GM12878 (cell line): ENCODE measurements at regions not wholly inside any gene's neighbourhood (a gene's known extent, or its start where the extent isn't known, plus 50 kb on each side); places are given as distances from the start of the nearest gene placed in this dataset.

Source experiments
- JUND ChIP-seq: IDR thresholded peaks from 2 replicates; pipeline ENCODE4 v1.6.1; 2012; ENCODE audit warnings: low read depth, mild to moderate bottlenecking, low read length, improper control_type of control experiment, moderate library complexity
- NFYB ChIP-seq: IDR thresholded peaks from 2 replicates; pipeline ENCODE4 v1.6.1; 2011; ENCODE audit warnings: low read depth, mild to moderate bottlenecking, low read length, improper control_type of control experiment, moderate library complexity; ENCODE audit not compliant: insufficient read depth
- SMC3 ChIP-seq: IDR thresholded peaks from 2 replicates; pipeline ENCODE4 v1.6.1; 2011; ENCODE audit warnings: low read length, improper control_type of control experiment, borderline replicate concordance
- TF ChIP-seq, protein P1 (sequence below): IDR thresholded peaks from 2 replicates; pipeline ENCODE4 v1.6.1; 2012; ENCODE audit warnings: low read depth, low read length, improper control_type of control experiment
- TF ChIP-seq, protein P2 (sequence below), 3 experiments: IDR thresholded peaks in 2 of 3; conservative IDR thresholded peaks in 1 of 3; 2 replicates each; pipeline ENCODE4 v1.5.1; 2011; ENCODE audit warnings: low read depth in 3 of 3, low read length in 3 of 3, mild to moderate bottlenecking in 3 of 3, control low read depth in 2 of 3, moderate library complexity in 2 of 3, inconsistent platforms in 1 of 3, mixed read lengths in 1 of 3; ENCODE audit not compliant: control insufficient read depth in 2 of 3, insufficient read depth in 1 of 3; ENCODE audit errors: extremely low read depth in 1 of 3

DNA sequence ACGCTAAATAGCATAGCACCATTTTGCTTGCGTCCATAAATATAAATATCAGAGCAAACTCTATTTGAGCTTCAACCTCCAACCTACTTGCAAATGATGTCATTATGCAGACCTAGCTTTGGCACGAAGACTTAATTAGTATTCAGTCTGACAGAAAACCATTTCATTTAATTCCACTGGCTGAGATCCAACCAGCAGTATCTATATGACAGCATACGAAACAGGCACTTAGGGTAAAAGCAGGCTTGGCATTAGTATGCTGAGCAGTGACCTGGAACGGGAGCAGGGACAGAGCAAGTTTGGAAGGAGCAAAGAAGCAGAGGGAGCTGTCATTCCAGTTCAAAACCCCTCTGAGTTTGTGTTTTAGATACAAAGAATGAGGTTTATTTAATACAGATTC, 312.5 kb upstream of the CHRM2 start:
- TF ChIP-seq JUND (no peak), NFYB (no peak), SMC3 (no peak)
- TF ChIP-seq, protein P1, sequence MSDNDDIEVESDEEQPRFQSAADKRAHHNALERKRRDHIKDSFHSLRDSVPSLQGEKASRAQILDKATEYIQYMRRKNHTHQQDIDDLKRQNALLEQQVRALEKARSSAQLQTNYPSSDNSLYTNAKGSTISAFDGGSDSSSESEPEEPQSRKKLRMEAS: no peak
- TF ChIP-seq, protein P2, sequence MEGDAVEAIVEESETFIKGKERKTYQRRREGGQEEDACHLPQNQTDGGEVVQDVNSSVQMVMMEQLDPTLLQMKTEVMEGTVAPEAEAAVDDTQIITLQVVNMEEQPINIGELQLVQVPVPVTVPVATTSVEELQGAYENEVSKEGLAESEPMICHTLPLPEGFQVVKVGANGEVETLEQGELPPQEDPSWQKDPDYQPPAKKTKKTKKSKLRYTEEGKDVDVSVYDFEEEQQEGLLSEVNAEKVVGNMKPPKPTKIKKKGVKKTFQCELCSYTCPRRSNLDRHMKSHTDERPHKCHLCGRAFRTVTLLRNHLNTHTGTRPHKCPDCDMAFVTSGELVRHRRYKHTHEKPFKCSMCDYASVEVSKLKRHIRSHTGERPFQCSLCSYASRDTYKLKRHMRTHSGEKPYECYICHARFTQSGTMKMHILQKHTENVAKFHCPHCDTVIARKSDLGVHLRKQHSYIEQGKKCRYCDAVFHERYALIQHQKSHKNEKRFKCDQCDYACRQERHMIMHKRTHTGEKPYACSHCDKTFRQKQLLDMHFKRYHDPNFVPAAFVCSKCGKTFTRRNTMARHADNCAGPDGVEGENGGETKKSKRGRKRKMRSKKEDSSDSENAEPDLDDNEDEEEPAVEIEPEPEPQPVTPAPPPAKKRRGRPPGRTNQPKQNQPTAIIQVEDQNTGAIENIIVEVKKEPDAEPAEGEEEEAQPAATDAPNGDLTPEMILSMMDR (IDR thresholded peaks at IDR 0.05 in 2 of 3, conservative IDR thresholded peaks at IDR 0.05 in 1 of 3; ENCODE audit: control insufficient read depth in 2 of 3, extremely low read depth in 1 of 3, insufficient read depth in 1 of 3, low read depth in 3 of 3, low read length in 3 of 3): no peak
